ENCODE measurements at regions not wholly inside any gene's neighbourhood (a gene's known extent, or its start where the extent isn't known, plus 50 kb on each side); places are given as distances from the start of the nearest gene placed in this dataset.
"Not testable (repeated sequence)": the region's sequence is repeated elsewhere in the genome, so short reads cannot be mapped to it uniquely, and the experiment has no call there.

DNA sequence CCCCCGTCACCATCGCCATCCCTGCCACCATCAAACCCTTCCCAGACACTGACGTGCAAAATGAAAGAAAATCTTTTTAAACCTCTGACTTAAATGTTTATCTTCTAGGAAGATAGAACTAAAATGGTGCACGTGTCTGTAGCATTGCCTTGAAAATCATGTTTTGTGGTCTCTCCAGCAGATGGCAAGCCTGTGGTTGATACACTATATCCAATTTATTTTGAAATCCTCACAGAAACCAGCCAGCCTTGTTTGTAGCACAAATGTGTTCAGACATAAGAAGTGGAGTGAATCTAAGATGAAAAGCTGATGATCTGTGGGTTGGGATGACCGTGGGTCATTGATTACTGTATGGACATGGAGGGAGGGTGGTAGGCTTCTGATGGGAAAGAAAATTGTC lies 436.2 kb upstream of the SMIM21 start:
- no peak for DNase-seq (ENCODE audit: insufficient read length, low spot score)
- no peak for FAIRE-seq

DNA sequence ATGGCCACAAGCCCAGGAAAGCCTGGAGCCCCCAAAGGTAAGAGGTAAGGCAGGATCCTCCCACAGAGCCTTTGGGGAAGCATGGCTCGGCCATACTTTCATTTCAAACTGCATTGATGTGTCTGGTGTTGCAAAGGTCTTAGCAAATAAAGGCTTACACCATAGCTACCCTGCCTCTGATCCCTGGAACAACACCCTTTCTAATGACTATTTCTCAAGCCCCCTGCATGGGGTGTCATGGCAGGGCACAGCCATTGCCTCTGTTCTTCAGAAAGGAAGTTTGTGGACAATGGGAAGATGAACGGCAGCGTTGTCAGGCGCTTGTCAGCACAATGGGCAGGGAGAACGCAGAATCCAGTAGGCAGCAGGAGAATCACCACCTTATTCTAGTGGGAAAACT lies 435.0 kb upstream of the SMIM21 start:
- no peak for DNase-seq (ENCODE audit: insufficient read length, low spot score)
- FAIRE-seq = no peak

DNA sequence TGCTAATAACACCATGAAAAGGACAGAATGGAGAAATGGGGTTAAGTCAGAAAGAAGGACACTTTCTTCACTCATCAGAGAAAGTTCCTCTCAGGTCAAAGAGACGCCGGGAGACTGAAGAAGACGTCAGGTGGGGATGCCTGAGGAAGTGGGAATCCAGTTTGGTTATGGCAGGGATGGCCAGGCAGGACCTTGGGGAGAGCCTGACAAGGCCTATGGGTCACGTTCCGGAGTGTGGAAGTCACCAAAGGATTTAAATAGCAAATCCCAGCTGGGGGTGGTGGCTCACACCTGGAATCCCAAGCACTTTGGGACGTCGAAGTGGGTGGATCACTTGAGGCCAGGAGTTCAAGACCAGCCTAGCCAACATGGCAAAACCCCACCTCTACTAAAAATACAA lies 432.7 kb upstream of the SMIM21 start:
- DNase-seq (ENCODE audit: insufficient read length, low spot score) (no peak), FAIRE-seq (no peak)

DNA sequence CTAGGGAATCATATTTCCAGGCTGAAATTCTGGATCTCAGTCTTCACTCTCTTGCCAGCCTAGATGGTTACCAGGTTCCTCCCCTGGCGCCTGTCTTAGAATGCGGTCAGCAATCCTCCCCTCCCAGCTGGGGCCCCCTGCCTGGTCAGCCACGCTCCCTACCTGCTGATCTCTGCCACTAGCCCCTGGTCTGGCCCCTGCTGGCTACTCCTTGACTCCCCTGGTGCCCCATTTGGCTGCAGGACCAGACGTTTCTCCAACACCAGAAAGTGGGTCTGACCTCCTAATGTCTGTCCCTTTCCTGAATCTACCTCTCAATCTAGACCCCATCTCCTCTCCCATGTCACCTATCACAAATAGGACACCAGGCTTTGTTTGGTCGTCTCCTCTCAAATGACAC lies 432.0 kb upstream of the SMIM21 start:
- FAIRE-seq (no peak), DNase-seq (ENCODE audit: insufficient read length, low spot score) (no peak)

DNA sequence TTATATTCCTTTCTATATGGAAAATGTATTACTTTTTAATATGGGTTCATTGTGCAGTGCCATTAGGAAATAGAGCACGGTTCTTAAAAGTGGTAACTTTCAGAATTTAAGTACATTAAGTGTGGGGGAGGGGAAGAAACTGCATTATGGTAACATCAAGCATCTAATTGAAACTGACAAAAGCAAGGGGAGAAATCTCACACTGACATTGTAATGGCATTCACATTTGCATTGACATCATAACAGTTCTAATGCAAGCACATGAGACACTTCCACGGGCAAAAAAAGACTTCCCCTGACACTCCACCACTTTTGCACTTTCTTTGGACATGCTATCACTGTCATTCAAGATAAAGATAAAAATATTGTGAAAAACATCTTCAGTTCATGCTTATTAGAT lies 431.3 kb upstream of the SMIM21 start:
- FAIRE-seq = no peak
- DNase-seq (ENCODE audit: insufficient read length, low spot score) = no peak

DNA sequence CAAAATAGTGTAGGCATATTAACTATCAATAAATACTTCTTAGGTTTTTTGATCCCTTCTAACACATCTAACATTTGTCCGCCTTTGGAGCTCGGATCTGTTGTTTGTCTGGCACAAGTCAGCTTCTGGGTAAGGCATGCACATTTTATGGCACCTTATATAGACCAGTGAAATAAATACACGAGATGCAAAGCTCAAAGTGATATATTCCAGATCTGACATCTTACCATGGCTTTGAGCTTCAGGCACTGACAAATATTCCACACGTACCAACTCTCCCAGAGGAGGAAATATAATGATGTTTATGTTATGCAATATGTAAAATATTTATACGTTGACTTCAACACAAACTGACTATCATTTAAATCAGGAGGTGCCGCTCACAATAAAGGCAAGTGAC lies 430.1 kb upstream of the SMIM21 start:
- no peak for DNase-seq (ENCODE audit: insufficient read length, low spot score)
- no peak for FAIRE-seq

DNA sequence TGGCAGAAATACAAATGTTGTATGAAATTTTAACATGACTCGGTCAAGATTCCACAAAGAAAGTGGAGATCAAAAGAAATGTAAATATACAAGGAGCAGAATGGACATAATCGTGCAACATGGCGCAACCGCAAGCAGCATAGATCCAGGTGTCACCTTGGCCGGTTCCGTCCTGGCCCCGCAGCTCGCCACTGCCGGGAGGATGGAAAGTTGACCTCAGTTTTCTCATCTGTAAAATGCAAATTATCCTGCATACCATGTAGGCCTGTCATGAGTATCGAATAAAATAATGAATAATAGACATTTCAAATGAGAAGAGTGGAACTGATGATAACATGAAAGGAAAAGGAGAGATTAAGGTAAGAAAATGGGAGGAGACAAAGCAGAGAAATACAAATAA lies 427.3 kb upstream of the SMIM21 start:
- FAIRE-seq = no peak
- DNase-seq (ENCODE audit: insufficient read length, low spot score) = no peak

DNA sequence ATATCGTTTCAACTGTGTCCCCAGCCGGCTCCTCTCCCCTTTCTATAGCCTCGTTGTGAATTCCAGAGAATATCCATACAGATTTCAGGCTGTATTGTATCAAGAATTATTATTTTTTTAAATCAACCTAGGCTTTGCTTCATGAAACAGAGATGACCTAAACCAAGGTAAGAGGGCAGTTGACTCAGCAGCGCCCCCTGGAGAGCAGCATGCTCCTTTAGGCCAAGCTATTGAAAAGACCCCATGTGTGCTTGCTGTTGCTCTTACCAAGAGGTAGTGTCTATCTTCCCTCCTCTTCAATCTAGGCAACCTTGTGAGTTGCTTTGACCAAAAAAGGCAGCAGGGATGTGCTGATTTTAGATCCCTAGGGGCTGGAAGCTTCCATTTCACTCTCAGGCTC lies 426.7 kb upstream of the SMIM21 start:
- FAIRE-seq = no peak
- DNase-seq (ENCODE audit: insufficient read length, low spot score) = no peak

DNA sequence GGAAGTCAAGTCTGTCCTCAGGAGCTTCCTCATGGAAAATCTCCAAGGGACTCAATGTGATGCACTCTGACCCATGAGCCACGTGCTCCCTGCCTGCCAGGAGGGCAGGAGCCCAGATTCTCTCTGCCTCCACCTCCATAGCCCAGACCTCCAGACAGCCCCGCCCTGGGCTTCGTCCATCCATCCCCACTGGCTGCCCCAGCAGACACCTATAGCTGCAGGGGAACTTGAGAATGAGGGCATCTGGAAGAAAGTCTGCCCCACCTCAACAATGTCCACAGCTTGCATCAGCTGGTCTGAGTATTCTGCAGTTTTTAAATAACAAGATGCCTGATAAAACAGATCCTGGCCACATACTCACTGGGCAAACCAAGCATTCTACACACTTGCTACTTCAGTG lies 418.8 kb upstream of the SMIM21 start:
- DNase-seq (ENCODE audit: insufficient read length, low spot score) (no peak), FAIRE-seq (no peak)

DNA sequence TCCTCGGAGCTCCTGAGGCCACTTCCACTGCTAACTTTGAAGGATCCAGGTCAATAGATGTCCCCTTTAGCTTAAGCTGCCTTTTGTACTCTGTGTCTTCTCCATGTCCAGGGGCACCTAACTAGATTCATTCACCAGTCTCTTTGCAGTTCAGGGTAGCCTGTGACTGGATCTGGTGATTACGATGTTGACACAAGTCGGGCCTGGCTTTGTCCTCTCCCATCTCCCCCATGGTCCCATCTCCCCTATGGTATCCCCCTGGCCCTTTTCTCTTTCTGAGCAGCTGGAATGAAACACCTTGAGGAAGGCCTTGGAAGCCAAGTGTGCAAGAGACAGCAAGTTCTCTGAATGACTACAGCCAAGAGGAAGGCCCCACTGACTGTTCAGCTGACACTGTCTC lies 417.9 kb upstream of the SMIM21 start:
- FAIRE-seq = no peak
- no peak for DNase-seq (ENCODE audit: insufficient read length, low spot score)

DNA sequence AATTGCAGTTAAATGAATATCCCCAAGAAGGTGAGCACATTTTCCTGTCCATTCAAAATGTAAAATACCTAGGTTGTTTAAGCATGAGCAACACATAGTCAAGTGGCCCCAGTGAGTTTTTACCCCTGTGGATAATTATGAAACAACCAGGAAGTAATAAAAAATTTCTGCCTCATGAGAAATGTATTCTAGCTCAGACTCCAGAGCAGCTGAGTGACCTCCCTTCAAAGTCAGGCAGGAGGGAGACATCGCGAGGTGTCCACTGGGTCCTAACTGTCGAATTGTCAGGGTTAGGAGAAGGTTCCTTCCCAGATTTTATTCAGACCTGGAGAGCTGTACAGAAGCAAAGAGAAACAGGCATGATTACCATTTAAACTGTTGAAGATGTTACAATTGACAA lies 416.6 kb upstream of the SMIM21 start:
- FAIRE-seq (no peak), DNase-seq (ENCODE audit: insufficient read length, low spot score) (no peak)

DNA sequence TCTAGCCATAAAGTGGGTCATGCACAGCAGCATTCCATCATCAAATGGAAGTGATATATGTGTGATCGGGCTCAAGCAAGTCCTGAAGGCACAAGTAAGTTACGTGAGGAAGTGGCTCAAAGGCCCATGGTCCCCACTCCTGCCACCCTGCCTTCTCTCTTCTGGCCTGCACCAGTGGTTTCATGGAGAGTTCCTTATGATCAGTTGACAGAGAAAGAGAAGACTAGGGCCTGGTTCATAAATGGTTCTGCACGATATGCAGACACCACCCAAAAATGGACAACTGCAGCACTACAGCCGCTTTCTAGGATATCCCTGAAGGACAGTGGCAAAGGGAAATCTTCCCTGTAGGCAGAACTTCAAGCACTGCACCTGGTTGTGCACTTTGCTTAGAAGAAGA lies 412.6 kb upstream of the SMIM21 start:
- FAIRE-seq (no peak), DNase-seq (ENCODE audit: insufficient read length, low spot score) (no peak)

DNA sequence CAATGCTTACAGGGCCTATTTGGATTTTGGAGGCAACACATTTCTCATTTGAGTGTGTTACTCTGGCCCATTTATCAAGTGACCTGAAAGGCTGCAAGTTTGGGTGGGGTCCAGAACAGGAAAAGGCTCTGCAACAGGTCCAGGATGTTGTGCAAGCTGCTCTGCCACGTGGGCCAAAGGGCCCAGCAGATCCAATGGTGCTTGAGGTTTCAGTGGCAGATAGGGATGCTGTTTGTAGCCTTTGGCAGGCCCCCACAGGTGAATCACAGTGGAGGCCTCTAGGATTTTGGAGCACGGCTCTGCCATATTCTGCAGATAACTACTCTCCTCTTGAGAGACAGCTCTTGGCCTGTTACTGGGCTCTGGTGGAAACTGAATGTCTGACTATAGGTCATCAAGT lies 412.2 kb upstream of the SMIM21 start:
- FAIRE-seq; DNase-seq (ENCODE audit: insufficient read length, low spot score): not testable (repeated sequence)

DNA sequence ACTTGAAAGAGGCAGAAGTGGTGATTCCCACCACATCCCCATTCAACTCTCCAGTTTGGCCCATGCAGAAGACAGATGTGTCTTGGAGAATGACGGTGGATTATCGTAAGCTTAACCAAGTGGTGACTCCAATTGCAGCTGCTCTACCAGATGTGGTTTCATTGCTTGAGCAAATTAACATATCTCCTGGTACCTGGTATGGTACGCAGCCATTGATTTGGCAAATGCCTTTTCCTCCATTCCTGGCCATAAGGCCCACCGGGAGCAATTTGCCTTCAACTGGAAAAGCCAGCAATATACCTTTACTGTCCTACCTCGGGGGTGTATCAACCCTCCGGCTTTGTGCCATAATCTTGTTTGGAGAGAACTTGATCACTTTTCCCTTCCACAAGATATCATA lies 411.5 kb upstream of the SMIM21 start:
- FAIRE-seq = no peak

DNA sequence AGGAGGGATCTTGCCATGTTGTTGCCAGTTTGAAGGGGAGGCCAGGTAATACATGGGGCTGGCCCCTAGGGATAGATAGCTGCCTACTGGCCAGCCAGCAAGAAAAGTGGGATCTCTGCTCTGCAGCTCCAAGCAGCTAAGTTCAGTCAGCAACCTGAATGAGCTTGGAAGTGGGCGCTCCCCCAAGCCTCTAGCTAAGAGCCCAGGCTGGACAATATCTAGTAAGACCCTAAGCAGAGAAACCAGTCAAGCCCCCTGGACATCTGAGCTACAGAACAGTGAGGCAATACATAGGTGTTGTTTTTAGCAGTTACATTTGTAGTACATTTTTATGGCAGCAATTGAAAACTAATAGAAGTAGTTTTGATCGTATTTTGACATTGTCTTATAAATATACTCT lies 409.8 kb upstream of the SMIM21 start:
- FAIRE-seq (no peak), DNase-seq (ENCODE audit: insufficient read length, low spot score) (no peak)

More for the DNA sequence above, 411.5 kb upstream of the SMIM21 start:
- DNase-seq (ENCODE audit: insufficient read length, low spot score) = no peak

DNA sequence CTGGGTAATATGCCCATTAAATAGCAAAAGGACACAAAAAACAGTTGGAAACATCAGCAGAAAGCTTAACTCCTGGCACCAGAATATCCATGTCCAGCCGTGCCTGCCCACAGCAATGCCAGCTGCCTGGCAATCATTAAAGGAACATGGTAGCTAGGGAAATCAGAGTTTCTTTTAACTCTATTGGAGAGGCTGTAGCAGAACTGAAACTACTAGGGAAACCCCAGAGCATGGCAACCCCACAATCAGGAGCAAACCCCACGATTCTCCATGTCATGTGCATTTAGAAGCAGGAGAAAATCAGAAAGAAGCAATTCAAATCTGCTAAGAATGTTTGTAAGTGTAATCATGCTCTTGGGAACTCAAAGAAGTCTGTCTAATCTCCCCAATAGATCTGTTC lies 409.0 kb upstream of the SMIM21 start:
- no peak for FAIRE-seq
- no peak for DNase-seq (ENCODE audit: insufficient read length, low spot score)

DNA sequence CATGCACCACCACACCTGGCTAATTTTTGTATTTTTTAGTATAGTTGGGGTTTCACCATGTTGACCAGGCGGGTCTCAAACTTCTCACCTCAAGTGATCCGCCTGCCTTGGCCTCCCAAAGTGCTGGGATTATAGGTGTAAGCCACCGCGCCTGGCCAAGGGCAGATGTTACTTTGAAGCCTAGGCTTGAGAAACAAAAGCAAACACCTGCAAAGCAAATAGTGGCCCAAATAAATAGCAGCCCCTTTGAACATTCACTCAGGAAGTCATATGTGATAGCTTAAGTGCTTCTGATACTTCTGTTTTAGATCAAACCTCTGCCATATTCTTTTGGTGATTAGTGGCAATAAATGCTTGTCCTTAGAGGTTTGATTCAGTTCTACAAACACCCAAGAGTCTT lies 404.5 kb upstream of the SMIM21 start:
- no peak for DNase-seq (ENCODE audit: insufficient read length, low spot score)
- FAIRE-seq = no peak

DNA sequence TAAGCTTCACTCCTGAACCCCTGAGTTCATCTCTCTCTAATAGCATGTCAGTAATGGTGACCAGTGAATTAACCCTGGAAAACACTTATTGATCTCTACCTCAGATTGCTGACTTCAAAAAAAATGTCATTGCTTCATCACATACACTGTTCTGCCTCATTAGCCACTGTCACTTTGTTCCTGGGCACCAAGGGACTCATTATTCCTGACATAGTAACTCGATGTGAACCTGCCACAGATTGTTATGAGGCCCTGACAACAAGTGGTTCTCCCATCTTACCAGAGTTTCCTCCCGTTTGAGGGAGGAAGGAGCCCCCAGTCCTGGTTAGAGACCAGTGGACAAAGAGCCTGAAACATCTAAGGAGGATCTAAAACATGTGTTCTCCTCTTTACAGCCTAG lies 403.3 kb upstream of the SMIM21 start:
- DNase-seq (ENCODE audit: insufficient read length, low spot score) (no peak), FAIRE-seq (no peak)

DNA sequence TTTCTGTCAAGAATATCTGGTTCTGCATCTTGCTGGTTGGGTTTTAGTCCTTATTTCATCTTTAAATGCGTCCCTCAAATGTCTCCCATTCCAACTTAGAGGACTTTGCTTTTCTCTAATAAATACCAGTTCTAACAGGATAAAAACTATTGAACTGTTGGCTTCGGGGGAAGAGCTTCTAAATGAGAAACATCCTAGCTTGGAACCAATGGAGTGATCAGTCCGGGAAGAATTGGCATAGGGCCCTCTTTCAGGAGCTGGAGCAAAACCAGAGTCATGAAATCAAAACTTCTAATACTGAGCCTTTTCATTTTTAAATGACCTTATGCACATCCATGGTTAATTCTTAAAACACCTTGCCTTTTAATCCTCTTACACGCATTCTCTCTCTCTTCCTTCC lies 401.6 kb upstream of the SMIM21 start:
- DNase-seq (ENCODE audit: insufficient read length, low spot score) = no peak
- FAIRE-seq = no peak

DNA sequence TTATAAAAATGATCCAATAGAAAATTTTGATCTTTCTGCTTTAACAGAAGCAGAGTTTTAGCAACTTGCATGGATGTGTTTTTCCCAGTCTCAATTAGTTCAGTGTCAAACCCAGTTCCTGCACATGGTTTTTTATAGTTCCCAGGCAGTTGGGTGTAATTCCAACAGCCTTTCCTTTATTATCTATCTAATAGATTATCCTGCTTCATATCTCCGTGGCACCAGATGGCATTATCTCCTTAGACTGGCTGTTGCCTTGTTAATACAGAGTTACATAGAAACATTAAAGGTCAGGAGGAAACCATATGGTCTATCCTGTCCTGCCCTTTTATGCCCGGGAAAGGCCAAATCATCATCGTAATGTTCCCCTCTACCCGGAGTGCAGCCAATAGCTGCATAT lies 400.9 kb upstream of the SMIM21 start:
- FAIRE-seq (no peak), DNase-seq (ENCODE audit: insufficient read length, low spot score) (no peak)

DNA sequence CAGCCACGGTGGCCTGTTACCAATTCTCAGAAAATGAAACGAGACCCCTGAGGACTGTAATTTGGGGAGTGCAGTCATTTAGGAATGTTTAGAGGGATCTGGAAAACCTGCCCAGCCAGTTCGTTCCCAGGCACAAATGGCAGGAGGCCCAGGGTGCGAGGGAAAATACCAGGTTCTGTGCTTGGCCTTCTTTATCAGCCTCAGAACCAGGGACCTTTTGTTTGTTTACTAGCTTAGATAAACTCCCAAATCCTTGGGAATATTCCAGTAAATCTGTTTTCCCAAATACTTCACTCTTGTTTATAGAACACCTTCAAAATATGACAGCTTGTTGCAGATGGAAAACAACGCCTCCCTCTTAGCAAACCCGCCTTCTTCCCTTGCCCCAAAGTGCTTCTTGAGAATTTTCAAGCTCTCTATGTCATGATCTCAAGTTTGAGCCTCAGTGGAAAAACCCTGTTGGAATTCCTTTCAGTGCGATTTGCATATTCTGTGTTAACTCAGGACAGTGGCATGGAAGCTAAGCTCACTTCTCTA lies 400.3 kb upstream of the SMIM21 start:
- DNase-seq (ENCODE audit: insufficient read length, low spot score) = no peak

DNA sequence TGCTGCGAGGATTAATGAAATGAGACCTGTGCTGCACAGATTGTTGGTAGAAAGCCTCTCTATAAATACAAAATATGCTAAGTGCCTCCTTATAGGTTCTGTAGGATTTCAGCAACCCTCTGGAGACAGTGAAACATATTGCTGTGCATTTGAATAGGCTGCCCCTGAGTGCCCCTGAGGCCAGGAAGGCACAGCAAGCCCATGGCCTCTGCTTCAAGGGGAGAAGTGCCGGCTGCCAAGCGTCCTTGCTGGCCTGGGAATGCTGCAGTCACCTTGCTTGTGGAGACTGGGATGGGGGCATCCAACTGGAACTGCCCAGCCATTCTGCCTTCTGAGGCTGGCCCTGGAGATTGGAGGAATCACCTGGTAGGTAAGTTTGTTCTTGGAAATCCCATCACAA lies 397.2 kb upstream of the SMIM21 start:
- no peak for FAIRE-seq

More for the DNA sequence above, 400.3 kb upstream of the SMIM21 start:
- no peak for FAIRE-seq

DNA sequence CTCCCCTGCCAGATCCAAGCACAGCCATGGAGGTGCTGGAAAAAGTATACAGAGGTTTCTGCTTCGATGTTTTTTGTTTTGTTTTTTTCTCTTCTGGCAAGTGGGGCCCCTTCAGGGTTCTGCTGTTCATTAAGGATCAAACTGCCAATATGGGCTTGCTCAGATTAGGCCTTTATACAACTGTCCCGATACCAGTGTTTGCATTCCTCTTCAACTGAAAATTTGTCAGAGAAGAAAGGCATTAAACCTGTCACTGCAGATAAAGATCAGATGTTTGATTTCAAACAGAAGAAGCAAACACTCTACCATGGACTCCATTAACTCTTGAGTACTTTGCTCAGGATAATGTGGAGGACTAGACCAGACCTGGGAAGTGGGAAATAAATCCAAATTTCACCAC lies 396.0 kb upstream of the SMIM21 start:
- DNase-seq (ENCODE audit: insufficient read length, low spot score) (no peak), FAIRE-seq (no peak)

More for the DNA sequence above, 397.2 kb upstream of the SMIM21 start:
- DNase-seq (ENCODE audit: insufficient read length, low spot score) = no peak

DNA sequence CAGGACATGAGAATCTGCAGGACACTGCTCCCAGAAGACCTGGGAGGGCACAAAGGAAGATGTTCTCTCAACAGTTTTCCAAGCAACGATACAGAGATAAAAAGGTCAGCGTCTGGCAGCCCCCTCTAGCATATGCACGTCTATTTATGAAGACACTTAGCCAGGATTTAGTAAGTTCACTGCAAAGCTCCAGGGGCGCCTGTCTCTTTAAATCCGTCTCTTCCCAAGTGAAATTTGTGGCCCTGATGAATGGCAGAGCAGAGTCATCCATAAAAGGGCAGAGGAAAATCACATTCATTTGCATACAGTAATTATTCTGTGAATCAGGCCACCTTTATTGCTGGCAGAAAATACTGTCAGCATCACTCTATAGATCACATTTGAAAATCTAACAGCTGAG lies 390.9 kb upstream of the SMIM21 start:
- no peak for FAIRE-seq

More for the DNA sequence above, 390.9 kb upstream of the SMIM21 start:
- no peak for DNase-seq (ENCODE audit: insufficient read length, low spot score)

Data from GM19239 (cell line).